H9 (cell line): ENCODE measurements at regions not wholly inside any gene's neighbourhood (a gene's known extent, or its start where the extent isn't known, plus 50 kb on each side); places are given as distances from the start of the nearest gene placed in this dataset.

Source experiments
- DNase-seq: peaks from one replicate; pipeline ENCODE4 v3.0.0-alpha.2; 2017
- H2AFZ ChIP-seq: one replicate; pipeline ENCODE4 v1.6.1; 2013; ENCODE audit warnings: mild to moderate bottlenecking, low read length, control low read depth, moderate library complexity
- H2AK5ac ChIP-seq: 2 replicates; pipeline ENCODE4 v1.6.1; 2013; ENCODE audit warnings: low read length, control low read depth, mixed read lengths; ENCODE audit not compliant: insufficient read length
- H2BK120ac ChIP-seq: one replicate; pipeline ENCODE4 v1.6.1; 2013; ENCODE audit warnings: low read depth, mild to moderate bottlenecking, low read length, control low read depth, inconsistent platforms; ENCODE audit not compliant: poor library complexity, severe bottlenecking
- H2BK12ac ChIP-seq: 2 replicates; pipeline ENCODE4 v1.6.1; 2013; ENCODE audit warnings: low read length, control low read depth, mixed read lengths, low read depth; ENCODE audit not compliant: insufficient read length
- H2BK15ac ChIP-seq: 2 replicates; pipeline ENCODE4 v1.6.1; 2013; ENCODE audit warnings: low read depth, low read length, control low read depth
- H2BK20ac ChIP-seq: one replicate; pipeline ENCODE4 v1.6.1; 2013; ENCODE audit warnings: low read depth, mild to moderate bottlenecking, low read length, control low read depth, inconsistent platforms; ENCODE audit not compliant: poor library complexity, severe bottlenecking
- H2BK5ac ChIP-seq: 2 replicates; pipeline ENCODE4 v1.6.1; 2013; ENCODE audit warnings: low read length, control low read depth, mixed read lengths; ENCODE audit not compliant: insufficient read length
- H3K14ac ChIP-seq: 2 replicates; pipeline ENCODE4 v1.6.1; 2013; ENCODE audit warnings: low read length, control low read depth; ENCODE audit not compliant: insufficient read depth
- H3K18ac ChIP-seq: 2 replicates; pipeline ENCODE4 v1.6.1; 2013; ENCODE audit warnings: low read depth, mild to moderate bottlenecking, mixed read lengths, low read length, control low read depth; ENCODE audit not compliant: insufficient read length
- H3K23ac ChIP-seq: 2 replicates; pipeline ENCODE4 v1.6.1; 2013; ENCODE audit warnings: low read length, control low read depth, mixed read lengths, low read depth; ENCODE audit not compliant: insufficient read length
- H3K23me2 ChIP-seq: 2 replicates; pipeline ENCODE4 v1.6.1; 2013; ENCODE audit warnings: low read depth, mild to moderate bottlenecking, mixed read lengths, low read length, control low read depth; ENCODE audit not compliant: insufficient read length, poor library complexity, severe bottlenecking
- H3K27ac ChIP-seq: 2 replicates; pipeline ENCODE4 v1.5.1; 2013; ENCODE audit warnings: low read length, control low read depth, mixed read lengths, low read depth; ENCODE audit not compliant: insufficient read length
- H3K27me3 ChIP-seq: 2 replicates; pipeline ENCODE4 v1.6.1; 2013; ENCODE audit warnings: low read length, control low read depth, inconsistent platforms; ENCODE audit not compliant: insufficient read depth
- H3K4ac ChIP-seq: 2 replicates; pipeline ENCODE4 v1.6.1; 2013; ENCODE audit warnings: low read depth, mild to moderate bottlenecking, control low read depth, inconsistent platforms, low read length, moderate library complexity
- H3K4me1 ChIP-seq: 2 replicates; pipeline ENCODE4 v1.6.1; 2013; ENCODE audit warnings: low read length, control low read depth, inconsistent platforms; ENCODE audit not compliant: insufficient read depth
- H3K4me2 ChIP-seq: 2 replicates; pipeline ENCODE4 v1.6.1; 2013; ENCODE audit warnings: low read length, control low read depth, mixed read lengths; ENCODE audit not compliant: insufficient read length, insufficient read depth
- H3K56ac ChIP-seq: 2 replicates; pipeline ENCODE4 v1.6.1; 2013; ENCODE audit warnings: low read depth, mild to moderate bottlenecking, mixed read lengths, low read length, control low read depth; ENCODE audit not compliant: insufficient read length
- H3K79me1 ChIP-seq: 2 replicates; pipeline ENCODE4 v1.6.1; 2013; ENCODE audit warnings: low read depth, mild to moderate bottlenecking, moderate library complexity, low read length, control low read depth, inconsistent platforms; ENCODE audit not compliant: insufficient read depth, poor library complexity, severe bottlenecking
- H3K79me2 ChIP-seq: 2 replicates; pipeline ENCODE4 v1.6.1; 2013; ENCODE audit warnings: low read length, control low read depth, inconsistent platforms; ENCODE audit not compliant: insufficient read depth
- H3K9ac ChIP-seq: 2 replicates; pipeline ENCODE4 v1.6.1; 2013; ENCODE audit warnings: low read length, control low read depth, mixed read lengths; ENCODE audit not compliant: insufficient read length; ENCODE audit errors: extremely low read depth
- H3K9me3 ChIP-seq: one replicate; pipeline ENCODE4 v1.6.1; 2013; ENCODE audit warnings: low read depth, low read length, inconsistent platforms; ENCODE audit not compliant: control insufficient read depth
- H3T11ph ChIP-seq: one replicate; pipeline ENCODE4 v1.6.1; 2013; ENCODE audit warnings: mild to moderate bottlenecking, low read length, control low read depth, inconsistent platforms
- H4K20me1 ChIP-seq: one replicate; pipeline ENCODE4 v1.6.1; 2013; ENCODE audit not compliant: control insufficient read depth, insufficient read length, insufficient read depth
- H4K5ac ChIP-seq: 2 replicates; pipeline ENCODE4 v1.6.1; 2013; ENCODE audit warnings: low read depth, mild to moderate bottlenecking, mixed read lengths, low read length, control low read depth; ENCODE audit not compliant: insufficient read length
- H4K8ac ChIP-seq: replicated peaks from 2 replicates; pipeline ENCODE4 v1.6.1; 2013; ENCODE audit warnings: low read length, control low read depth, mixed read lengths, low read depth; ENCODE audit not compliant: insufficient read length
- H4K91ac ChIP-seq: 2 replicates; pipeline ENCODE4 v1.6.1; 2013; ENCODE audit warnings: low read depth, mild to moderate bottlenecking, moderate library complexity, mixed read lengths, low read length, control low read depth; ENCODE audit not compliant: insufficient read length
- H3K27ac Mint-ChIP-seq, 3 experiments: 2 replicates in 2 of 3; 3 replicates in 1 of 3; pipeline ENCODE4 v1.8.0; 2020 to 2021; ENCODE audit warnings: mixed read lengths in 3 of 3, mild to moderate bottlenecking in 1 of 3, moderate library complexity in 1 of 3
- H3K27me3 Mint-ChIP-seq: 2 replicates; pipeline ENCODE4 v1.8.0; 2021; ENCODE audit warnings: low read depth, mild to moderate bottlenecking, moderate library complexity, mixed read lengths
- H3K36me3 Mint-ChIP-seq, 3 experiments: 2 replicates in 2 of 3; 3 replicates in 1 of 3; pipeline ENCODE4 v1.8.0; 2020 to 2021; ENCODE audit warnings: low read depth in 3 of 3, mixed read lengths in 3 of 3; ENCODE audit not compliant: insufficient read depth in 1 of 3
- H3K4me1 Mint-ChIP-seq, 2 experiments: 2 replicates each; pipeline ENCODE4 v1.8.0; 2020; ENCODE audit warnings: mixed read lengths in 2 of 2
- H3K4me3 Mint-ChIP-seq, 2 experiments: 2 replicates in 1 of 2; 3 replicates in 1 of 2; pipeline ENCODE4 v1.8.0; 2020 to 2021; ENCODE audit warnings: mild to moderate bottlenecking in 2 of 2, mixed read lengths in 2 of 2, moderate library complexity in 1 of 2
- H3K9me3 Mint-ChIP-seq, 2 experiments: 2 replicates in 1 of 2; 3 replicates in 1 of 2; pipeline ENCODE4 v1.8.0; 2020; ENCODE audit warnings: mild to moderate bottlenecking in 2 of 2, mixed read lengths in 2 of 2, moderate library complexity in 1 of 2
- CTCF ChIP-seq: fragments of 200-600 bp; sonication (generic); conservative IDR thresholded peaks from 3 replicates; pipeline ENCODE4 v1.8.0; 2021; ENCODE audit warnings: antibody characterized with exemption, mild to moderate bottlenecking
- WGBS: extraction: QIAGEN DNeasy Blood & Tissue Kit; methylation state at CpG from one replicate; pipeline ENCODE4 v1.1.7; 2013; ENCODE audit warnings: missing lambda C conversion rate, low lambda C conversion rate, mixed read lengths; ENCODE audit not compliant: insufficient read length; ENCODE audit errors: extremely low coverage; 5-methylcytosine and 5-hydroxymethylcytosine counted together

GRCh38 chr7:57375783-57376182, 74.2 kb upstream of the ZNF716 start:
- no peak overlapping the region for H3K4me3 Mint-ChIP-seq
- Histone ChIP-seq H4K8ac (no peak overlapping the region), H2BK5ac (no peak overlapping the region), H2BK12ac (no peak overlapping the region), H4K20me1 (no peaks in the 10 kb centered on the region), H3K18ac (no peak overlapping the region), H3K23me2 (no peaks in the 10 kb centered on the region), H2BK20ac (no peak overlapping the region), H3K14ac (no peak overlapping the region), H3K9ac (no peak overlapping the region), H2AK5ac (no peak overlapping the region), H3K4me2 (no peak overlapping the region), H3T11ph (no peak overlapping the region), H2AFZ (no peak overlapping the region), H3K79me1 (no peaks in the 10 kb centered on the region), H2BK120ac (no peak overlapping the region), H4K5ac (no peak overlapping the region), H3K79me2 (no peaks in the 10 kb centered on the region), H3K27me3 (no peaks in the 10 kb centered on the region), H3K27ac (no peak overlapping the region), H4K91ac (no peak overlapping the region), H3K23ac (no peak overlapping the region), H3K4me1 (no peaks in the 10 kb centered on the region), H3K9me3 (peaks cover 90% of the 10 kb centered on the region), H3K56ac (no peak overlapping the region), H2BK15ac (no peak overlapping the region), H3K4ac (no peak overlapping the region)
- H3K36me3 Mint-ChIP-seq: peaks cover 29 to 44% (median 30%) of the 10 kb centered on the region in 3 experiments
- H3K27me3 Mint-ChIP-seq: peaks cover 3% of the 10 kb centered on the region
- WGBS: no CpG with 5 or more reads among the region's 2 CpGs
- H3K9me3 Mint-ChIP-seq: peaks cover 95 to 96% of the 10 kb centered on the region in 2 experiments
- no peak for DNase-seq
- H3K27ac Mint-ChIP-seq: no peak overlapping the region
- H3K4me1 Mint-ChIP-seq: no peaks in the 10 kb centered on the region
- TF ChIP-seq CTCF: no peak
